HepG2 (cell line): ENCODE measurements at regions not wholly inside any gene's neighbourhood (a gene's known extent, or its start where the extent isn't known, plus 50 kb on each side); places are given as distances from the start of the nearest gene placed in this dataset.

Experiments used
- NFYB ChIP-seq: sonication (generic); formaldehyde crosslinking; IDR thresholded peaks from 2 replicates; pipeline ENCODE4 v1.4.0; 2020; ENCODE audit warnings: missing genetic modification reagents
- PITX1 ChIP-seq: sonication (generic); formaldehyde crosslinking; IDR thresholded peaks from 2 replicates; pipeline ENCODE4 v1.5.1; 2020; ENCODE audit warnings: mild to moderate bottlenecking, missing genetic modification reagents
- YY1 ChIP-seq: IDR thresholded peaks from 2 replicates; pipeline ENCODE4 v1.6.1; 2011; ENCODE audit warnings: low read length, low read depth, moderate library complexity, mild to moderate bottlenecking; ENCODE audit not compliant: insufficient read depth, insufficient replicate concordance
- ZNF24 ChIP-seq: fragments of 450-650 bp; IDR thresholded peaks from 2 replicates; pipeline ENCODE4 v1.6.1; 2017; ENCODE audit warnings: antibody characterized with exemption, mild to moderate bottlenecking
- ZNF841 ChIP-seq: sonication (generic); formaldehyde crosslinking; IDR thresholded peaks from 2 replicates; pipeline ENCODE4 v1.8.1; 2023; ENCODE audit warnings: missing genetic modification reagents, borderline replicate concordance
- ZSCAN20 ChIP-seq: sonication (generic); formaldehyde crosslinking; IDR thresholded peaks from 2 replicates; pipeline ENCODE4 v1.4.0; 2020; ENCODE audit warnings: missing genetic modification reagents, mild to moderate bottlenecking, borderline replicate concordance
- TF ChIP-seq, protein P1 (sequence below): sonication (generic); formaldehyde crosslinking; IDR thresholded peaks from 2 replicates; pipeline ENCODE4 v1.4.0; 2020; ENCODE audit warnings: missing genetic modification reagents, borderline replicate concordance
- TF ChIP-seq, protein P2 (sequence below): sonication (generic); formaldehyde crosslinking; IDR thresholded peaks from 2 replicates; pipeline ENCODE4 v1.5.1; 2020; ENCODE audit warnings: mild to moderate bottlenecking, missing genetic modification reagents, moderate library complexity
- TF ChIP-seq, protein P3 (sequence below): IDR thresholded peaks from 2 replicates; pipeline ENCODE4 v1.6.1; 2016; ENCODE audit warnings: missing compliant biosample characterization, missing genetic modification reagents, borderline replicate concordance

DNA sequence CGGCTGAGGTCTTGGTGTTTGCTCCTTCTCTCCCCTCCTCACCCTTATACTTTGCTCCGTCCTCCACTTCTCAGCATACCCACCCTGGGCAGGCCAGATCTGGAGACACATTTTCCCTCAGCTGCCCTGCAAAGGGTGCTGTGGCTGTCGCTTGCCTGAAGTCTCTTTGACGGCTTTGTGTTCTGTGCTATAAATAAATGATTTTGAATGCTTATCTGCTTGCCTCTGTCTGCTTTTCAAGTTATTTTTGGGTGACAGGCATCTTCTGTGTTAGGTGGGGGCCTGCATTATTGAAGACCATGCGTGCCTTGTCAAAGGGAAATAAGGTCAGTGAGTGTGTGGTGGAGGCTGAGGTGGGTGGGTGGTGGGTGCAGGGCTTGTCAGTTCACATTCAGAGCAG is 66.9 kb upstream of the KCND3 start (continued):
- TF ChIP-seq, protein P1, sequence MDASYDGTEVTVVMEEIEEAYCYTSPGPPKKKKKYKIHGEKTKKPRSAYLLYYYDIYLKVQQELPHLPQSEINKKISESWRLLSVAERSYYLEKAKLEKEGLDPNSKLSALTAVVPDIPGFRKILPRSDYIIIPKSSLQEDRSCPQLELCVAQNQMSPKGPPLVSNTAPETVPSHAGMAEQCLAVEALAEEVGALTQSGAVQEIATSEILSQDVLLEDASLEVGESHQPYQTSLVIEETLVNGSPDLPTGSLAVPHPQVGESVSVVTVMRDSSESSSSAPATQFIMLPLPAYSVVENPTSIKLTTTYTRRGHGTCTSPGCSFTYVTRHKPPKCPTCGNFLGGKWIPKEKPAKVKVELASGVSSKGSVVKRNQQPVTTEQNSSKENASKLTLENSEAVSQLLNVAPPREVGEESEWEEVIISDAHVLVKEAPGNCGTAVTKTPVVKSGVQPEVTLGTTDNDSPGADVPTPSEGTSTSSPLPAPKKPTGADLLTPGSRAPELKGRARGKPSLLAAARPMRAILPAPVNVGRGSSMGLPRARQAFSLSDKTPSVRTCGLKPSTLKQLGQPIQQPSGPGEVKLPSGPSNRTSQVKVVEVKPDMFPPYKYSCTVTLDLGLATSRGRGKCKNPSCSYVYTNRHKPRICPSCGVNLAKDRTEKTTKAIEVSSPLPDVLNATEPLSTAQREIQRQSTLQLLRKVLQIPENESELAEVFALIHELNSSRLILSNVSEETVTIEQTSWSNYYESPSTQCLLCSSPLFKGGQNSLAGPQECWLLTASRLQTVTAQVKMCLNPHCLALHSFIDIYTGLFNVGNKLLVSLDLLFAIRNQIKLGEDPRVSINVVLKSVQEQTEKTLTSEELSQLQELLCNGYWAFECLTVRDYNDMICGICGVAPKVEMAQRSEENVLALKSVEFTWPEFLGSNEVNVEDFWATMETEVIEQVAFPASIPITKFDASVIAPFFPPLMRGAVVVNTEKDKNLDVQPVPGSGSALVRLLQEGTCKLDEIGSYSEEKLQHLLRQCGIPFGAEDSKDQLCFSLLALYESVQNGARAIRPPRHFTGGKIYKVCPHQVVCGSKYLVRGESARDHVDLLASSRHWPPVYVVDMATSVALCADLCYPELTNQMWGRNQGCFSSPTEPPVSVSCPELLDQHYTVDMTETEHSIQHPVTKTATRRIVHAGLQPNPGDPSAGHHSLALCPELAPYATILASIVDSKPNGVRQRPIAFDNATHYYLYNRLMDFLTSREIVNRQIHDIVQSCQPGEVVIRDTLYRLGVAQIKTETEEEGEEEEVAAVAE (CRISPR knock-in tag), result no peak
- TF ChIP-seq PITX1 (CRISPR knock-in tag) (no peak), ZNF841 (CRISPR knock-in tag) (no peak), ZNF24 (no peak), NFYB (CRISPR knock-in tag) (no peak), ZSCAN20 (CRISPR knock-in tag) (no peak), YY1 (no peak)
- TF ChIP-seq, protein P2, sequence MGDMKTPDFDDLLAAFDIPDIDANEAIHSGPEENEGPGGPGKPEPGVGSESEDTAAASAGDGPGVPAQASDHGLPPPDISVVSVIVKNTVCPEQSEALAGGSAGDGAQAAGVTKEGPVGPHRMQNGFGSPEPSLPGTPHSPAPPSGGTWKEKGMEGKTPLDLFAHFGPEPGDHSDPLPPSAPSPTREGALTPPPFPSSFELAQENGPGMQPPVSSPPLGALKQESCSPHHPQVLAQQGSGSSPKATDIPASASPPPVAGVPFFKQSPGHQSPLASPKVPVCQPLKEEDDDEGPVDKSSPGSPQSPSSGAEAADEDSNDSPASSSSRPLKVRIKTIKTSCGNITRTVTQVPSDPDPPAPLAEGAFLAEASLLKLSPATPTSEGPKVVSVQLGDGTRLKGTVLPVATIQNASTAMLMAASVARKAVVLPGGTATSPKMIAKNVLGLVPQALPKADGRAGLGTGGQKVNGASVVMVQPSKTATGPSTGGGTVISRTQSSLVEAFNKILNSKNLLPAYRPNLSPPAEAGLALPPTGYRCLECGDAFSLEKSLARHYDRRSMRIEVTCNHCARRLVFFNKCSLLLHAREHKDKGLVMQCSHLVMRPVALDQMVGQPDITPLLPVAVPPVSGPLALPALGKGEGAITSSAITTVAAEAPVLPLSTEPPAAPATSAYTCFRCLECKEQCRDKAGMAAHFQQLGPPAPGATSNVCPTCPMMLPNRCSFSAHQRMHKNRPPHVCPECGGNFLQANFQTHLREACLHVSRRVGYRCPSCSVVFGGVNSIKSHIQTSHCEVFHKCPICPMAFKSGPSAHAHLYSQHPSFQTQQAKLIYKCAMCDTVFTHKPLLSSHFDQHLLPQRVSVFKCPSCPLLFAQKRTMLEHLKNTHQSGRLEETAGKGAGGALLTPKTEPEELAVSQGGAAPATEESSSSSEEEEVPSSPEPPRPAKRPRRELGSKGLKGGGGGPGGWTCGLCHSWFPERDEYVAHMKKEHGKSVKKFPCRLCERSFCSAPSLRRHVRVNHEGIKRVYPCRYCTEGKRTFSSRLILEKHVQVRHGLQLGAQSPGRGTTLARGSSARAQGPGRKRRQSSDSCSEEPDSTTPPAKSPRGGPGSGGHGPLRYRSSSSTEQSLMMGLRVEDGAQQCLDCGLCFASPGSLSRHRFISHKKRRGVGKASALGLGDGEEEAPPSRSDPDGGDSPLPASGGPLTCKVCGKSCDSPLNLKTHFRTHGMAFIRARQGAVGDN (CRISPR knock-in tag), result no peak
- TF ChIP-seq, protein P3, sequence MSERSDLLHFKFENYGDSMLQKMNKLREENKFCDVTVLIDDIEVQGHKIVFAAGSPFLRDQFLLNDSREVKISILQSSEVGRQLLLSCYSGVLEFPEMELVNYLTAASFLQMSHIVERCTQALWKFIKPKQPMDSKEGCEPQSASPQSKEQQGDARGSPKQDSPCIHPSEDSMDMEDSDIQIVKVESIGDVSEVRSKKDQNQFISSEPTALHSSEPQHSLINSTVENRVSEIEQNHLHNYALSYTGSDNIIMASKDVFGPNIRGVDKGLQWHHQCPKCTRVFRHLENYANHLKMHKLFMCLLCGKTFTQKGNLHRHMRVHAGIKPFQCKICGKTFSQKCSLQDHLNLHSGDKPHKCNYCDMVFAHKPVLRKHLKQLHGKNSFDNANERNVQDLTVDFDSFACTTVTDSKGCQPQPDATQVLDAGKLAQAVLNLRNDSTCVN (CRISPR knock-in tag), result no peak
- TF ChIP-seq, all 625 proteins: peak for 0
